IMR-90 (cell line): ENCODE measurements at regions not wholly inside any gene's neighbourhood (a gene's known extent, or its start where the extent isn't known, plus 50 kb on each side); places are given as distances from the start of the nearest gene placed in this dataset.

Source experiments
- ATAC-seq: fragments of 200-7000 bp; cut with Tn5 transposase; 2 replicates; pipeline ENCODE4 v1.9.1; 2020; ENCODE audit warnings: low read depth, mild to moderate bottlenecking, moderate library complexity
- BruUV-seq: library from RNA; stranded (reverse); fragments of 400-500 nt; replicated peaks from 2 replicates; lab custom pipeline; 2021; lab: Mats Ljungman, UMichigan
- CTCF ChIA-PET: fragments of 300-600 bp; formaldehyde crosslinking; extraction: SDS; loops from one replicate; lab custom pipeline; 2021; ENCODE audit warnings: antibody characterized with exemption; lab: Yijun Ruan, JAX
- POLR2A ChIA-PET: fragments of 300-600 bp; sonication (Branson Sonifier 250); formaldehyde crosslinking; loops from one replicate; lab custom pipeline; 2022; ENCODE audit warnings: antibody characterized with exemption; ENCODE audit not compliant: unreplicated experiment; lab: Charles Lee
- DNase-seq: peaks from one replicate; pipeline ENCODE4 v3.0.0; 2013
- H2AFZ ChIP-seq: replicated peaks from 2 replicates; pipeline ENCODE3; 2013; ENCODE audit warnings: low read length, mild to moderate bottlenecking; ENCODE audit not compliant: poor library complexity
- H2AK5ac ChIP-seq: 2 replicates; pipeline ENCODE4 v1.6.1; 2013; ENCODE audit warnings: low read depth, low read length, inconsistent platforms
- H2AK9ac ChIP-seq: replicated peaks from 2 replicates; pipeline ENCODE3; 2013; ENCODE audit warnings: mild to moderate bottlenecking, low read depth, low read length, moderate library complexity; ENCODE audit not compliant: poor library complexity
- H2BK120ac ChIP-seq: 2 replicates; pipeline ENCODE4 v1.6.1; 2013; ENCODE audit warnings: low read depth, low read length, inconsistent platforms
- H2BK15ac ChIP-seq: 3 replicates; pipeline ENCODE4 v1.6.1; 2013; ENCODE audit warnings: low read depth, low read length, inconsistent platforms
- H2BK20ac ChIP-seq: 2 replicates; pipeline ENCODE4 v1.6.1; 2013; ENCODE audit warnings: low read depth, mild to moderate bottlenecking, inconsistent platforms, low read length, moderate library complexity
- H2BK5ac ChIP-seq: 2 replicates; pipeline ENCODE4 v1.6.1; 2013; ENCODE audit warnings: mild to moderate bottlenecking, low read depth, low read length, inconsistent platforms; ENCODE audit not compliant: poor library complexity, severe bottlenecking
- H3K14ac ChIP-seq: replicated peaks from 2 replicates; pipeline ENCODE4 v1.6.1; 2013; ENCODE audit warnings: low read depth, low read length, inconsistent platforms
- H3K18ac ChIP-seq: 2 replicates; pipeline ENCODE4 v1.6.1; 2013; ENCODE audit warnings: low read depth, low read length, control low read depth
- H3K23ac ChIP-seq: 2 replicates; pipeline ENCODE4 v1.6.1; 2013; ENCODE audit warnings: low read depth, low read length, inconsistent platforms
- H3K27ac ChIP-seq: 2 replicates; pipeline ENCODE4 v1.5.1; 2013; ENCODE audit warnings: mild to moderate bottlenecking, control low read depth, low read length; ENCODE audit not compliant: insufficient read depth
- H3K27me3 ChIP-seq: 2 replicates; pipeline ENCODE4 v1.6.1; 2013; ENCODE audit warnings: low read length; ENCODE audit not compliant: control insufficient read depth, insufficient read depth
- H3K36me3 ChIP-seq: 2 replicates; pipeline ENCODE4 v1.6.1; 2013; ENCODE audit warnings: low read length, mixed read lengths; ENCODE audit not compliant: control insufficient read depth, insufficient read depth
- H3K4ac ChIP-seq: 2 replicates; pipeline ENCODE4 v1.6.1; 2013; ENCODE audit warnings: low read depth, low read length, inconsistent platforms
- H3K4me1 ChIP-seq: 2 replicates; pipeline ENCODE4 v1.6.1; 2013; ENCODE audit warnings: low read length, mixed read lengths; ENCODE audit not compliant: control insufficient read depth, insufficient read depth
- H3K4me2 ChIP-seq: 2 replicates; pipeline ENCODE4 v1.6.1; 2013; ENCODE audit warnings: low read depth, mild to moderate bottlenecking, control low read depth, low read length, moderate library complexity
- H3K4me3 ChIP-seq: 2 replicates; pipeline ENCODE4 v1.5.1; 2013; ENCODE audit warnings: low read depth, mild to moderate bottlenecking, control low read depth, low read length, moderate library complexity; ENCODE audit not compliant: insufficient read depth
- H3K56ac ChIP-seq: 2 replicates; pipeline ENCODE4 v1.6.1; 2013; ENCODE audit warnings: low read length, inconsistent platforms; ENCODE audit not compliant: insufficient read depth; ENCODE audit errors: extremely low read depth
- H3K79me1 ChIP-seq, 2 experiments: 2 replicates each; pipeline ENCODE4 v1.6.1; 2013; ENCODE audit warnings: low read length in 2 of 2, inconsistent platforms in 1 of 2, low read depth in 1 of 2
- H3K9ac ChIP-seq: 2 replicates; pipeline ENCODE4 v1.6.1; 2013; ENCODE audit warnings: low read depth, low read length, control low read depth
- H3K9me1 ChIP-seq: 2 replicates; pipeline ENCODE4 v1.6.1; 2013; ENCODE audit warnings: low read length, inconsistent platforms; ENCODE audit not compliant: insufficient read depth
- H3K9me3 ChIP-seq: 2 replicates; pipeline ENCODE4 v1.6.1; 2013; ENCODE audit warnings: low read length; ENCODE audit not compliant: control insufficient read depth, insufficient read depth
- H4K20me1 ChIP-seq: 2 replicates; pipeline ENCODE4 v1.6.1; 2013; ENCODE audit warnings: low read length, inconsistent platforms; ENCODE audit not compliant: insufficient read depth
- H4K5ac ChIP-seq: 2 replicates; pipeline ENCODE4 v1.6.1; 2013; ENCODE audit warnings: mild to moderate bottlenecking, low read depth, low read length, control low read depth
- H4K8ac ChIP-seq, 2 experiments: 2 replicates each; pipeline ENCODE4 v1.6.1; 2013; ENCODE audit warnings: low read depth in 2 of 2, low read length in 2 of 2, control low read depth in 1 of 2, inconsistent platforms in 1 of 2
- H4K91ac ChIP-seq: 2 replicates; pipeline ENCODE4 v1.6.1; 2013; ENCODE audit warnings: low read depth, low read length, inconsistent platforms; ENCODE audit not compliant: insufficient read depth
- BHLHE40 ChIP-seq: fragments of 150-350 bp; IDR thresholded peaks from 2 replicates; pipeline ENCODE4 v1.6.1; 2016; ENCODE audit warnings: mild to moderate bottlenecking, low read depth, low read length
- CHD1 ChIP-seq: IDR thresholded peaks from 2 replicates; pipeline ENCODE4 v1.6.1; 2012; ENCODE audit warnings: low read depth, low read length, improper control_type of control experiment
- CTCF ChIP-seq: conservative IDR thresholded peaks from 2 replicates; pipeline ENCODE4 v1.5.1; 2012; ENCODE audit warnings: mild to moderate bottlenecking, low read depth, low read length, improper control_type of control experiment
- MAZ ChIP-seq: IDR thresholded peaks from 2 replicates; pipeline ENCODE4 v1.6.1; 2012; ENCODE audit warnings: low read depth, mild to moderate bottlenecking, low read length, improper control_type of control experiment, moderate library complexity, borderline replicate concordance
- USF2 ChIP-seq: fragments of 150-350 bp; IDR thresholded peaks from 2 replicates; pipeline ENCODE4 v1.6.1; 2017; ENCODE audit warnings: mild to moderate bottlenecking, antibody characterized with exemption, low read length, low read depth
- dilution Hi-C: fragments of 300-500 bp; cut with HindIII; formaldehyde crosslinking; loops from one replicate; pipeline ENCODE4 v1.14.3; 2018; ENCODE audit warnings: low sequenced_read_pairs; ENCODE audit not compliant: unreplicated experiment
- in situ Hi-C: fragments of 300-500 bp; cut with MboI; formaldehyde crosslinking; loops from 3 replicates; pipeline ENCODE4 v1.14.3; 2019; ENCODE audit warnings: low sequenced_read_pairs, inconsistent platforms, mixed read lengths
- intact Hi-C: fragments of 100-400 bp; cut with micrococcal nuclease; formaldehyde crosslinking; loops from 2 replicates; pipeline ENCODE4 v1.10.0; 2022

GRCh38 chr4:134375775-134376174 lies 174.2 kb upstream of the PABPC4L start:
- H2BK5ac ChIP-seq, result no peak overlapping the region
- intact Hi-C loops, result no loop called here
- dilution Hi-C loops, result no loop called here
- no peak overlapping the region for H3K23ac ChIP-seq
- H3K9ac ChIP-seq, result no peak overlapping the region
- H3K4me1 ChIP-seq, result no peaks in the 10 kb centered on the region
- ChIA-PET POLR2A (no interaction called here), CTCF (no interaction called here)
- no peak overlapping the region for H2AK5ac ChIP-seq
- no peak overlapping the region for H2BK120ac ChIP-seq
- H3K4ac ChIP-seq, result no peak overlapping the region
- H3K36me3 ChIP-seq, result no peaks in the 10 kb centered on the region
- no peak overlapping the region for H2AK9ac ChIP-seq
- H3K56ac ChIP-seq, result no peak overlapping the region
- no peak overlapping the region for H3K27ac ChIP-seq
- H2BK15ac ChIP-seq, result no peak overlapping the region
- no peak overlapping the region for H4K8ac ChIP-seq
- no peaks in the 10 kb centered on the region for H3K79me1 ChIP-seq
- no peak overlapping the region for H3K4me3 ChIP-seq
- no peak for ATAC-seq
- H2AFZ ChIP-seq, result no peak overlapping the region
- H4K5ac ChIP-seq, result no peak overlapping the region
- H4K20me1 ChIP-seq, result no peaks in the 10 kb centered on the region
- no peak overlapping the region for H3K18ac ChIP-seq
- no peak overlapping the region for H2BK20ac ChIP-seq
- no peaks in the 10 kb centered on the region for H3K9me1 ChIP-seq
- no peak overlapping the region for H4K91ac ChIP-seq
- no peaks in the 10 kb centered on the region for H3K9me3 ChIP-seq
- in situ Hi-C loops, result no loop called here
- no peak overlapping the region for H3K14ac ChIP-seq
- H3K27me3 ChIP-seq, result no peaks in the 10 kb centered on the region
- TF ChIP-seq CTCF, result no peak
- no peak for TF ChIP-seq USF2
- no peak for TF ChIP-seq BHLHE40
- no peak for TF ChIP-seq MAZ
- TF ChIP-seq CHD1, result no peak
- no peak for DNase-seq
- BruUV-seq, result no TSS peak
- no peak overlapping the region for H3K4me2 ChIP-seq
